Panc1 (cell line): ENCODE measurements at regions not wholly inside any gene's neighbourhood (a gene's known extent, or its start where the extent isn't known, plus 50 kb on each side); places are given as distances from the start of the nearest gene placed in this dataset.

Source experiments
- ATAC-seq: fragments of 200-7000 bp; cut with Tn5 transposase; 2 replicates; pipeline ENCODE4 v1.9.1; 2020; ENCODE audit warnings: mild to moderate bottlenecking, moderate library complexity
- BruUV-seq: library from RNA; stranded (reverse); fragments of 400-500 nt; replicated peaks from 2 replicates; lab custom pipeline; 2021; lab: Mats Ljungman, UMichigan
- CTCF ChIA-PET: fragments of 300-600 bp; sonication (Branson Sonifier 250); formaldehyde crosslinking; loops from one replicate; lab custom pipeline; 2022; ENCODE audit warnings: antibody characterized with exemption; lab: Charles Lee
- POLR2A ChIA-PET: fragments of 300-600 bp; sonication (Branson Sonifier 250); formaldehyde crosslinking; loops from one replicate; lab custom pipeline; 2022; ENCODE audit warnings: antibody characterized with exemption; lab: Charles Lee
- DNase-seq: peaks from one replicate; pipeline ENCODE4 v3.0.0-alpha.2; 2010; ENCODE audit warnings: low read depth, low spot score
- H3K27ac ChIP-seq: 2 replicates; pipeline ENCODE4 v1.5.1; 2011; ENCODE audit warnings: mild to moderate bottlenecking, low read length, inconsistent platforms
- H3K27me3 ChIP-seq: fragments of 200-500 bp; sonication (Bioruptor generic); 2 replicates; pipeline ENCODE4 v1.6.0; 2014; ENCODE audit warnings: low read length, inconsistent platforms; ENCODE audit not compliant: control insufficient read depth, insufficient read depth
- H3K36me3 ChIP-seq: fragments of 200-500 bp; sonication (Bioruptor generic); 2 replicates; pipeline ENCODE4 v1.5.1; 2014; ENCODE audit warnings: inconsistent platforms, mild to moderate bottlenecking, low read length, moderate library complexity; ENCODE audit not compliant: control insufficient read depth, insufficient read depth
- H3K4me1 ChIP-seq: 2 replicates; pipeline ENCODE4 v1.5.1; 2011; ENCODE audit warnings: inconsistent platforms, mild to moderate bottlenecking, low read length, moderate library complexity; ENCODE audit not compliant: control insufficient read depth, insufficient read depth
- H3K4me3 ChIP-seq, 2 experiments: 2 replicates each; pipeline ENCODE4 v1.5.1; 2011 to 2012; ENCODE audit warnings: low read depth in 2 of 2, low read length in 2 of 2, mild to moderate bottlenecking in 2 of 2, inconsistent platforms in 1 of 2, moderate library complexity in 1 of 2
- H3K9me3 ChIP-seq: fragments of 200-500 bp; sonication (Bioruptor generic); 2 replicates; pipeline ENCODE4 v1.5.1; 2014; ENCODE audit warnings: low read depth, mild to moderate bottlenecking, inconsistent platforms, low read length, moderate library complexity; ENCODE audit not compliant: control insufficient read depth, insufficient read depth
- CTCF ChIP-seq: fragments of 450-650 bp; IDR thresholded peaks from 2 replicates; pipeline ENCODE4 v1.5.1; 2017; ENCODE audit warnings: mild to moderate bottlenecking
- POLR2AphosphoS5 ChIP-seq: IDR thresholded peaks from 2 replicates; pipeline ENCODE4 v1.6.1; 2012; ENCODE audit warnings: mild to moderate bottlenecking, low read depth, low read length, moderate library complexity
- REST ChIP-seq, 2 experiments: IDR thresholded peaks; 2 replicates each; pipeline ENCODE4 v1.6.1; 2011 to 2012; ENCODE audit warnings: low read depth in 2 of 2, control low read depth in 1 of 2, low read length in 1 of 2, mild to moderate bottlenecking in 1 of 2, moderate library complexity in 1 of 2; ENCODE audit not compliant: insufficient read depth in 1 of 2
- SIN3A ChIP-seq: IDR thresholded peaks from 2 replicates; pipeline ENCODE4 v1.6.1; 2012; ENCODE audit warnings: low read depth, mild to moderate bottlenecking, low read length, moderate library complexity, borderline replicate concordance; ENCODE audit not compliant: insufficient read depth
- TCF7L2 ChIP-seq: IDR thresholded peaks from 2 replicates; pipeline ENCODE4 v1.6.1; 2011; ENCODE audit warnings: mild to moderate bottlenecking, low read depth, low read length, inconsistent platforms
- in situ Hi-C: cut with HindIII; loops from 2 replicates; pipeline ENCODE4 v1.10.0; 2016; ENCODE audit warnings: low sequenced_read_pairs, low pct_unique_long_range_greater_than_20kb
- intact Hi-C: fragments of 100-400 bp; cut with micrococcal nuclease; formaldehyde crosslinking; loops from one replicate; pipeline ENCODE4 v1.10.0; 2022; ENCODE audit not compliant: unreplicated experiment

- CTCF ChIA-PET, result no interaction called here
- DNase-seq, result no peak
- intact Hi-C loops, result no loop called here
- Histone ChIP-seq H3K4me3 (no peak overlapping the region), H3K27me3 (no peaks in the 10 kb centered on the region), H3K9me3 (no peaks in the 10 kb centered on the region), H3K27ac (no peak overlapping the region), H3K36me3 (no peaks in the 10 kb centered on the region), H3K4me1 (no peaks in the 10 kb centered on the region)
- no peak for ATAC-seq
- in situ Hi-C loops, result no loop called here
- TF ChIP-seq REST (IDR thresholded peaks at IDR 0.05; ENCODE audit: insufficient read depth in 1 of 2, low read depth in 2 of 2, low read length in 1 of 2) (no peak), CTCF (no peak), SIN3A (no peak), POLR2AphosphoS5 (no peak), TCF7L2 (no peak)
- POLR2A ChIA-PET, result no interaction called here
- BruUV-seq, result no TSS peak
Observed at GRCh38 chr5:105448271-105448670, 1885.7 kb upstream of the NUDT12 start.

- in situ Hi-C loops, result no loop called here
- no peaks in the 10 kb centered on the region for H3K27me3 ChIP-seq
Observed at GRCh38 chr5:105430516-105430915, 1867.9 kb upstream of the NUDT12 start.

More at GRCh38 chr5:105430516-105430915, 1867.9 kb upstream of the NUDT12 start:
- ChIA-PET POLR2A (no interaction called here), CTCF (no interaction called here)
- TF ChIP-seq SIN3A, result no peak
- no peak for TF ChIP-seq POLR2AphosphoS5
- no peak for TF ChIP-seq CTCF
- TF ChIP-seq TCF7L2, result no peak
- no peak for TF ChIP-seq REST (IDR thresholded peaks at IDR 0.05; ENCODE audit: insufficient read depth in 1 of 2, low read depth in 2 of 2, low read length in 1 of 2)
- no peaks in the 10 kb centered on the region for H3K9me3 ChIP-seq
- intact Hi-C loops, result no loop called here
- DNase-seq, result no peak
- no peak overlapping the region for H3K27ac ChIP-seq
- no TSS peak for BruUV-seq
- no peak overlapping the region for H3K4me3 ChIP-seq
- H3K4me1 ChIP-seq, result no peaks in the 10 kb centered on the region
- H3K36me3 ChIP-seq, result no peaks in the 10 kb centered on the region; the same call in 1 of the 2 replicates
- no peak for ATAC-seq
